CD14-positive monocyte (primary cell): ENCODE measurements at regions not wholly inside any gene's neighbourhood (a gene's known extent, or its start where the extent isn't known, plus 50 kb on each side); places are given as distances from the start of the nearest gene placed in this dataset.

Experiments used
- DNase-seq, 3 donors: peaks; one replicate each; pipeline ENCODE4 v3.0.0-alpha.2; 2011 to 2022
- H2AFZ ChIP-seq: 2 replicates; pipeline ENCODE4 v1.6.0; 2012; ENCODE audit warnings: mild to moderate bottlenecking, low read depth, low read length, inconsistent platforms; ENCODE audit not compliant: insufficient read depth, poor library complexity, severe bottlenecking
- H3K27ac ChIP-seq, 2 donors: 1 replicate in 1 of 2; 2 replicates in 1 of 2; pipeline ENCODE4 v1.5.1; 2012 to 2013; ENCODE audit warnings: low read length in 2 of 2, control low read depth in 1 of 2, inconsistent platforms in 1 of 2, low read depth in 1 of 2, mild to moderate bottlenecking in 1 of 2
- H3K27me3 ChIP-seq, 2 donors: one replicate each; pipeline versions ENCODE4 v1.6.0 to v1.6.1; 2011 to 2013; ENCODE audit warnings: low read length in 2 of 2; ENCODE audit not compliant: control insufficient read depth in 2 of 2, insufficient read depth in 2 of 2
- H3K36me3 ChIP-seq, 2 donors: replicated peaks in 1 of 2; 1 replicate in 1 of 2; 2 replicates in 1 of 2; pipeline versions ENCODE4 v1.5.1 to v1.6.1; 2012 to 2013; ENCODE audit warnings: low read length in 2 of 2, control low read depth in 1 of 2, inconsistent platforms in 1 of 2, mild to moderate bottlenecking in 1 of 2; ENCODE audit not compliant: insufficient read depth in 2 of 2, control insufficient read depth in 1 of 2
- H3K4me1 ChIP-seq, 2 donors: 1 replicate in 1 of 2; 2 replicates in 1 of 2; pipeline versions ENCODE4 v1.5.1 to v1.6.1; 2012 to 2013; ENCODE audit warnings: low read length in 2 of 2, control low read depth in 1 of 2, inconsistent platforms in 1 of 2, mild to moderate bottlenecking in 1 of 2, moderate library complexity in 1 of 2; ENCODE audit not compliant: insufficient read depth in 2 of 2, control insufficient read depth in 1 of 2
- H3K4me2 ChIP-seq: replicated peaks from 2 replicates; pipeline ENCODE3; 2012; ENCODE audit warnings: low read length, moderate library complexity, mild to moderate bottlenecking; ENCODE audit not compliant: poor library complexity, severe bottlenecking; ENCODE audit errors: extremely low read depth
- H3K4me3 ChIP-seq, 3 experiments: fragments of 200-600 bp in 1 of 3; sonication (generic) in 1 of 3; replicated peaks in 1 of 3; 1 replicate in 2 of 3; 2 replicates in 1 of 3; pipeline ENCODE4 v1.5.1; 2011 to 2013; ENCODE audit warnings: low read length in 3 of 3, mild to moderate bottlenecking in 3 of 3, control low read depth in 2 of 3, low read depth in 2 of 3, inconsistent platforms in 1 of 3, moderate library complexity in 1 of 3
- H3K79me2 ChIP-seq: 2 replicates; pipeline ENCODE4 v1.6.0; 2012; ENCODE audit warnings: mild to moderate bottlenecking, control low read depth, inconsistent platforms, low read length, moderate library complexity; ENCODE audit not compliant: insufficient read depth
- H3K9ac ChIP-seq: 2 replicates; pipeline ENCODE4 v1.6.0; 2017; ENCODE audit warnings: low read length, mild to moderate bottlenecking; ENCODE audit not compliant: insufficient read depth, poor library complexity, severe bottlenecking
- H3K9me3 ChIP-seq, 2 donors: replicated peaks in 1 of 2; 1 replicate in 1 of 2; 2 replicates in 1 of 2; pipeline versions ENCODE4 v1.5.1 to v1.6.1; 2012 to 2013; ENCODE audit warnings: low read length in 2 of 2, control low read depth in 1 of 2; ENCODE audit not compliant: control insufficient read depth in 1 of 2, insufficient read depth in 1 of 2
- H4K20me1 ChIP-seq: 2 replicates; pipeline ENCODE4 v1.6.0; 2012; ENCODE audit warnings: mild to moderate bottlenecking, low read length, control low read depth, moderate library complexity; ENCODE audit not compliant: insufficient read depth
- H3K27ac Mint-ChIP-seq, 7 donors: one replicate each; pipeline ENCODE4 v1.8.0; 2020; ENCODE audit warnings: mild to moderate bottlenecking in 7 of 7, mixed read lengths in 7 of 7, moderate library complexity in 6 of 7, inconsistent platforms in 2 of 7
- H3K27me3 Mint-ChIP-seq, 3 donors: one replicate each; pipeline ENCODE4 v1.8.0; 2021 to 2022; ENCODE audit warnings: low read depth in 3 of 3, mild to moderate bottlenecking in 3 of 3, mixed read lengths in 3 of 3, moderate library complexity in 3 of 3, inconsistent platforms in 1 of 3
- H3K36me3 Mint-ChIP-seq, 2 donors: one replicate each; pipeline ENCODE4 v1.8.0; 2020; ENCODE audit warnings: mixed read lengths in 2 of 2, inconsistent platforms in 1 of 2, mild to moderate bottlenecking in 1 of 2
- H3K4me1 Mint-ChIP-seq: one replicate; pipeline ENCODE4 v1.8.0; 2020; ENCODE audit warnings: mild to moderate bottlenecking, mixed read lengths
- H3K4me3 Mint-ChIP-seq, 2 donors: one replicate each; pipeline ENCODE4 v1.8.0; 2020; ENCODE audit warnings: mild to moderate bottlenecking in 2 of 2, mixed read lengths in 2 of 2, moderate library complexity in 1 of 2
- H3K9me3 Mint-ChIP-seq, 7 donors: one replicate each; pipeline ENCODE4 v1.8.0; 2020 to 2022; ENCODE audit warnings: mixed read lengths in 7 of 7, mild to moderate bottlenecking in 6 of 7, moderate library complexity in 6 of 7, inconsistent platforms in 2 of 7
- WGBS: methylation state at CpG from one replicate; pipeline ENCODE4 v1.1.5; 2013; ENCODE audit warnings: missing lambda C conversion rate; ENCODE audit not compliant: insufficient coverage; 5-methylcytosine and 5-hydroxymethylcytosine counted together
- intact Hi-C, 2 donors: fragments of 100-400 bp; cut with micrococcal nuclease; formaldehyde crosslinking; loops; one replicate each; pipeline versions ENCODE4 v1.15.0 to v1.15.1; 2023
- TF ChIP-seq, protein P1 (sequence below): fragments of 200-600 bp; IDR thresholded peaks from one replicate; pipeline ENCODE4 v1.8.0; 2022; ENCODE audit warnings: antibody characterized with exemption, mild to moderate bottlenecking

DNA sequence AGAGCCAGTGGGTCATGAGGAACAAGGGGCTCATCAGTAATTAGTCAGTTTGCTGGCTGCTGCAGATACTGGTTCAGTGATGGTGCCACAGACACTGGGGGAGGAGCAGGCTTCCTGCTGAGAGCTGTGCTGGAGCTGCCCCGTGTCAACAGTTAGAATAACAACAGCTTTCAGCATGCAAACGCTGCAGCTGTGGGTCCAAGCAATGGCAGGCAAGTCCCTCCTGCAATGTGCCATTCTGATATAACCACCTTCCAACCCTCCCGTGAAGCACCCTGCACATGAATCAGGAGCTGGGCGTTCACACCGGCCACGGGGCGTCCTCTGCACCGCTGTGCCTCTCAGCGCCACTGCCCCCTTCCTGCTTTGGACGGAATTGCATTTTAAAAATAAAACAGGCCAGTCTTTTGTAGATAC lies 258.4 kb upstream of the SFSWAP start:
- Histone ChIP-seq H3K27me3 (no peaks in the 10 kb centered on the region), H3K4me2 (no peak overlapping the region), H2AFZ (no peak overlapping the region), H4K20me1 (no peaks in the 10 kb centered on the region), H3K27ac (no peak overlapping the region), H3K79me2 (no peaks in the 10 kb centered on the region), H3K4me1 (no peaks in the 10 kb centered on the region), H3K36me3 (no peaks in the 10 kb centered on the region), H3K9me3 (no peaks in the 10 kb centered on the region), H3K9ac (no peak overlapping the region), H3K4me3 (no peak overlapping the region)
- Mint-ChIP-seq H3K4me1 (peaks cover 9% of the 10 kb centered on the region), H3K9me3 (peaks cover 0 to 7% (median 0%) of the 10 kb centered on the region in 7 donors), H3K4me3 (peak overlapping the region in 1 of 2 donors; percentile 40), H3K27me3 (peaks cover 4 to 7% (median 5%) of the 10 kb centered on the region in 3 donors), H3K36me3 (no peaks in the 10 kb centered on the region), H3K27ac (no peak overlapping the region)
- TF ChIP-seq, protein P1, sequence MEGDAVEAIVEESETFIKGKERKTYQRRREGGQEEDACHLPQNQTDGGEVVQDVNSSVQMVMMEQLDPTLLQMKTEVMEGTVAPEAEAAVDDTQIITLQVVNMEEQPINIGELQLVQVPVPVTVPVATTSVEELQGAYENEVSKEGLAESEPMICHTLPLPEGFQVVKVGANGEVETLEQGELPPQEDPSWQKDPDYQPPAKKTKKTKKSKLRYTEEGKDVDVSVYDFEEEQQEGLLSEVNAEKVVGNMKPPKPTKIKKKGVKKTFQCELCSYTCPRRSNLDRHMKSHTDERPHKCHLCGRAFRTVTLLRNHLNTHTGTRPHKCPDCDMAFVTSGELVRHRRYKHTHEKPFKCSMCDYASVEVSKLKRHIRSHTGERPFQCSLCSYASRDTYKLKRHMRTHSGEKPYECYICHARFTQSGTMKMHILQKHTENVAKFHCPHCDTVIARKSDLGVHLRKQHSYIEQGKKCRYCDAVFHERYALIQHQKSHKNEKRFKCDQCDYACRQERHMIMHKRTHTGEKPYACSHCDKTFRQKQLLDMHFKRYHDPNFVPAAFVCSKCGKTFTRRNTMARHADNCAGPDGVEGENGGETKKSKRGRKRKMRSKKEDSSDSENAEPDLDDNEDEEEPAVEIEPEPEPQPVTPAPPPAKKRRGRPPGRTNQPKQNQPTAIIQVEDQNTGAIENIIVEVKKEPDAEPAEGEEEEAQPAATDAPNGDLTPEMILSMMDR = peak; percentile 58
- peak; percentile 4 to 21 (median 18) for DNase-seq
- WGBS = 10% methylated on average over 10 of the region's 10 CpGs
- intact Hi-C loops = loop anchor here in 1 of 2 donors (10.0 kb wide), 2 partner anchors 348 to 538 kb away; no protein-coding TSS in a partner anchor

DNA sequence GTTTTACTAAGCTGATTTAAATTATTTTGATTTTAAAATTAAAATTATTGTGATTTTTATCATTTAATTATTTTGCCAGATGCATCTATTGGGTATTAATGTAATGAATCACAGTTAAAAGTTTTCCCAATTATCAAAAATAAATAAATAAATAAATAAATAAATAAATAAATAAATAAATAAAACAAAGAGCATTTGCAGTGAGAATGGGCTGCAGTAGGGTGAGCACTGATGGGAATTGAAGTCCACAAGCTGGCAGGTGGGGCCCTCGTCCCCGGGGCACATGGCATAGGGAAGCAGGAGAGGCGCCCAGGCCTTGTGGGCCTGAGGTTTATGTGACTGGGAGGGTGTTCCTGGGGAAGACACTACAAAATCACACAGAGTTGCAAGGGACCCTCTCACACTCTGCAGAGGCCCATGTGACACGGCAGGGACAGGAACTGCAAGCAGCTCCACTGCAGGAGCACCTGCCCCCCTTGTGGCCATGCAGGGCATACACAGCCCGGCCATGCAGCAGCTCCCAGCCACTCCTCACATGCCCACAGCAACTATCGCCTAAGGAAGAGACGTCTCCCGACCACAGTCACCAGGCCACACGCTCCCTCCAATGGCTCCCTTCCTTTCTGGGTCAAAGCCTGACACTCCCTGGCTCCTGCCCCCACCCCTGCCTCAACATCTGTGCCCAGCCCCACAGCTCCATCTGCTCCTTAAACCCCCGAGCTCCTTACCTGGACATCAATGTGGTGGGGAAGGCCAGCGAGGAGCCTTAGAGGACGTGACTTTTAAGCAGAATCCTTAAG lies 256.3 kb upstream of the SFSWAP start:
- H3K36me3 ChIP-seq = no peaks in the 10 kb centered on the region
- peaks cover 0 to 7% (median 0%) of the 10 kb centered on the region in 7 donors for H3K9me3 Mint-ChIP-seq
- H3K4me3 Mint-ChIP-seq = no peak overlapping the region
- peaks cover 9% of the 10 kb centered on the region for H3K4me1 Mint-ChIP-seq
- no peak overlapping the region for H3K27ac ChIP-seq
- H2AFZ ChIP-seq = no peak overlapping the region
- no peaks in the 10 kb centered on the region for H3K27me3 ChIP-seq
- H3K4me3 ChIP-seq = no peak overlapping the region
- 51% methylated on average over 6 of the region's 12 CpGs for WGBS
- H3K4me1 ChIP-seq = no peaks in the 10 kb centered on the region
- no peak overlapping the region for H3K4me2 ChIP-seq
- TF ChIP-seq, protein P1 = peak; percentile 81
- H3K27me3 Mint-ChIP-seq = peaks cover 4 to 9% (median 5%) of the 10 kb centered on the region in 3 donors
- H4K20me1 ChIP-seq = no peaks in the 10 kb centered on the region
- no peaks in the 10 kb centered on the region for H3K36me3 Mint-ChIP-seq
- peak overlapping the region in 2 of 7 donors; percentile 32 to 60 for H3K27ac Mint-ChIP-seq
- H3K79me2 ChIP-seq = no peaks in the 10 kb centered on the region
- no peaks in the 10 kb centered on the region for H3K9me3 ChIP-seq
- no peak overlapping the region for H3K9ac ChIP-seq
- DNase-seq = peak in 1 of 3 donors; percentile 7
- intact Hi-C loops = loop anchor here in 1 of 2 donors (10.0 kb wide), 2 partner anchors 350 to 540 kb away; no protein-coding TSS in a partner anchor
